ENCODE measurements at regions not wholly inside any gene's neighbourhood (a gene's known extent, or its start where the extent isn't known, plus 50 kb on each side); places are given as distances from the start of the nearest gene placed in this dataset.
"Not testable (repeated sequence)": the region's sequence is repeated elsewhere in the genome, so short reads cannot be mapped to it uniquely, and the experiment has no call there.

GRCh38 chr6:95660544-95660943, 83.2 kb downstream of the MANEA start:
- peak; percentile 40 for DNase-seq

DNA sequence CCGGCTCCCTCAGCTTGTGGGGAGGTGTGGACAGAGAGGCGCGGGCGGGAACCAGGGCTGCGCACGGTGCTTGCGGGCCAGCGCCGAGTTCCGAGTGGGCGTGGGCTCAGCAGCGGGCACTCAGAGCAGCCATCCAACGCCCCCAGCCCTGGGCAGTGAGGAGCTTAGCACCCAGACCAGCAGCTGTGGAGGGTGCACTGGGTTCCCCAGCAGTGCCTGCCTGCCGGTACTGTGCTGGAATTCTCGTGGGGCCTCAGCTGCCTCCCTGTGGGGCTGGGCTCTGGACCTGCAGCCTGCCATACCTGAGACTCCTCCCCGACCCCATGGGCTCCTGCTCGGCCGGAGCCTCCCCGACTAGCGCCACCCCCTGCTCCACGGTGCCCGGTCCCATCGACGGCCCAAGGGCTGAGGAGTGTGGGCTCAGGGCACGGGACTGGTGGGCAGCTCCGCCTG, 92.7 kb downstream of the MANEA start:
- no peak for DNase-seq

- no peak for DNase-seq
These were observed 98.8 kb downstream of the MANEA start for GRCh38 chr6:95676011-95676628.

DNA sequence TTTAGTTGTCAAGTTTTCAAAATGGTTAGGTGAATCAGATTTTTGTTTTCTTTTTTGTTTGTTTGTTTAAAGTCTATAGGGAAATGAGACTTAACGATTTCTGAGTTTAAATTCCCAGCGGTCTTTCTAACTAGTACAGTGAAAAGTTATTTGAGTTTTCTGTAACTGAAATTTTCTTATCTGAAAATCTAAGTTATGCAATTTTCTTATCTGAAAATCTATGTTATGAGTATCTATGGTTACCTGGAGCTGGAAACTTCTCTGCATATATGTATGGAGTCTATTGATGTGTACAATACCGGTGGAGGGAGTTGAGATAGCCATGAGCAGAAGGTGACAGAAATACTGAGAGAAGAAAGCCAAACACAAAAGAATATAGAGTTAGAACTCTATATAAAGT, 102.6 kb downstream of the MANEA start:
- DNase-seq, result no peak

DNA sequence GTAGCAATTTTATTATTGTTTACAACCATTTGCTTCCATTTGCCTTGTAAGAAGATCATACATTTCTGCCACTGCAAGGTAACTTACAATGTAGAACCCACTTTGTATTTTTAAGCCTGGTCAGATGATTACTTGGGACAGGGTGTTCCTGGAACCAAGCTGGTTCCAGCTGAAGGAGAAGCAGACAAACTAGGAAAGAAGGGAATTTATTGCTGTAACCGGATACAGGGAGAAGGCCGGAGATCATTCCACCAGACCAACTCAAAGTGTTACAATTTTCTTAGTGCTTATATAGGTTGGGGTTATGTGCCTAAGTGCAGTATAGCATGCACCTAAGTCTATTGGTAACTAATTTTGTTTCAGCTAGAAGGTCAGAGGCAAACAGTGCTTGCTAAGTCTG, 104.4 kb downstream of the MANEA start:
- no peak for DNase-seq

DNA sequence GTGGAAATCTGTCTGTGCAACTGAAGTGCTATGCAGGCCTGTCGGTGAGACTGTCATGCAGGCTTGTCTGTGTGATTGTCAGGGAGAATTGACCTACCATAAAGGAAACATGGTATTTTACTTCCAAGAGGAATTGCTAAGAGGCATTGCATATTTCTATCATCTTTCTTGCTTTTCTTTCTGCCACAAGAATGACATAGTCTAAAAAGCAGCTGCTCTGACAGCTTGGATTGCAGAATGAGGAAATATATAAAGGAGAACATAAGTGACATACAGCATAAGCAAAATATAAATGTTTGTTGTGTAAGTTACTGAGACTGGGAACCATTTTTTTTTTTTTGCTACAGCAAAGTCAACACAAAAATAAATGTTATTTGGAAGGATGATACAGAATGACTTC, 105.1 kb downstream of the MANEA start:
- no peak for DNase-seq

DNA sequence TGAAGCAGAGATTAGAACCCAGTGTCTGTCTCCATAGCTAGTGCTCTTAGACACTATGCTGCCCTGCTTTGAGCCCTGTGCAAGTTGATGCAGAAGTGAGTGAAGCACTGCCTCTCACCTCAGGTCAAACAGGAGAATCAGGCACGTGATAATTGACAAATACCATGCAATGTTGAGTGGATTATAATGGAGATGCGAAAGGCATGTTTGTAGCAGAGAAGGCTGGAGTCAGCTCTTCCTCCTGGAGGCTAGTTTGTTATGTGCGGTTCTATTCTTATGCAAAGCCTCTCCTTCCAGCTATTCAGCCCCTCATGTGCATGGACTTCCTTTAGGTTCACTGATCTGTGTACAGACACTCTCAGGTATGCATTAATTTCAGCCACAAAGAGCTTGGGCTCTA, 108.5 kb downstream of the MANEA start:
- no peak for DNase-seq

- peak; percentile 3 for DNase-seq
These were observed 108.9 kb downstream of the MANEA start for GRCh38 chr6:95686272-95686671.

DNA sequence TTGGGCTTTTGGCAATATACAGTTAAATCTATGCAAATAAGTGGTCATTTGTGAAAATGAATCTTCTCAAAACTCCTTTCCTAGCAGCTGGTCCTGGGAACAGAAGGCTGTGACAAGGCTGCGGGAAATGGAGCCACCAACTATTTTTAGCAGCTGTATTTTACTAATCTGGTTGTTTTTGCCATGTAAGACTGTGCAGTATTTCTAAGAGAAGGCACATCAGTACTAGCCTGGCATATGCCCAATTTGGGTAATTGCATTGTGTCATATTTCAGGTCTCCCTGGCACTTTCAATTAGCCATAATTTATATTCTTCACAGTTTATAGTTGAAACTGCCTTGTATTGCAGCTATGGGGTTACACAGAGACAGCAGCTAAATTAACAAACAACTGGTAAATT, 109.6 kb downstream of the MANEA start:
- no peak for DNase-seq

DNA sequence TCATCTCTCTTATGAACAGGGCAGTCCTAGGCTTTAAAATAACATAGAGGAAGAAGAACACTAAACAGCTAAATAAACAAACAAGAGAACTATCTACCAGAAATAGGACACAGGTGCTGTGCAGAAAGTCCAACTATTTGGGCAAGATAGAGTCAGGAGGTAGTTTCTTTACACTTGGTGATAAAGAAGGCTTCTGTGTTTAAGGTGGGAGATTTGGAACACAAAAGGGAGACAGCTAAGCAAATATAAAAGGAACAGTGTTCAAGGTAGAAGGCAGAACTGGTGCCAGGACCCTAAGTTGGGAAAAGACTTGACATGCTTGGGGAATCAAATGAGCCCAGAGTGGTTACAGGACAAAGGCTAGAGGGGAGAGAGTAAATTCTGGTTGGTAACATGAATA, 110.5 kb downstream of the MANEA start:
- DNase-seq, result no peak

DNA sequence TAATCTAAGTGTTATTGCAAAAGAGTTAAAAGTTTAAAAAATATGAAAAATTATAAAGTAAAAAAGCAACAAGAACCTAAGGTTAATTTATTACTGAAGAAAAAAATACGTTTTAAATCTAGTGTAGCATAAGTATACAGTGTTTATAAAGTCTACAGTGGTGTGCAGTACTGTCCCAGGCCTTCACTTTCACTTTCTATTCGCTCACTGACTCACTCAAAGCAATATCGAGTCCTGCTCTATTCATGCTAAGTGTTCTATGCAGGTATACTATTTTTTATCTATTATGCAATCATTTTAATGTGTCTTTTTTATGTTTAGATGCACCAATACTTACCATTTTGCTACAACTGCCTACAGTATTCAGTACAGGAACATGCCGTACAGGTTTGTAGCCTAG, 113.0 kb downstream of the MANEA start:
- no peak for DNase-seq

DNA sequence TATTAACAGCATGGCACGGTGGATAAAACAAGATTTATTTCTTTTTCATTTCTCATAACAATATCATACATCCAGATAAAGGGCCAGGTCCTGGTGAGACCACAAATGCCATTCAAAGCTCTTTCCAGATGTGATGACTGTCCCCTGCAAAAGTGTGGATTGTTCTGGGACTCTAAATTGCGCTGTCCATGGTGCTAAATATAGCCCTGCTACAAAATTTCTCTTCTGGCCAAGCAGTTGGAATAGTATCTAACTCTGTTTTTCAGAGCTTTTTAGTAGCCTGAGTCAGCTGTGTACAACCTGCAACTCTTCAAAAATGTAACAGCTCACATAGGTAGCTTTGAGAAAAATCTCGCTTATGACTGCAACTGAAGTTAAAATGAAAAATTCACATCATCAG, 115.8 kb downstream of the MANEA start:
- DNase-seq, result peak; percentile 22

GRCh38 chr6:95698271-95698670, 120.9 kb downstream of the MANEA start:
- DNase-seq, result no peak

GRCh38 chr6:95723638-95724037, 146.3 kb downstream of the MANEA start:
- no peak for DNase-seq

- DNase-seq, result no peak
These were observed 148.0 kb downstream of the MANEA start for GRCh38 chr6:95725344-95725743.

DNA sequence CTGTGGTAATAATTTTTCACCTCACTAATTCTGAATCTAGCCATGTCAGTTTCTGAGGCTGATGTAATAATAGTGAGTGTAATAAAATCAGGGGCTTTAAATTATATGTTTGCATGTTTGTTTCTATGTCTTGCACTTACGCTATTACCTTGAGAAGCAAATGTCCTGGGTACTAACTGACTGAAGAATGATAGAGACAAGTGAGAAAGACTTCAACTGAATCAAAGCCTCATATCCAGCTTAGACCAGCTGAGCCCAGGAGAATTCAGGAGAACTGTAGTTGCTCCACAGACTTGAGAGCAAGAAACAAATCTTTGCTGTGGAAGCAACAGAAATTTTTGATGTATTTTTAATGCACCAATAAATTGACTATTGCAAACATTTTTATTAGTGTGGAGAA, 162.8 kb downstream of the MANEA start:
- DNase-seq, result no peak

- no peak for DNase-seq
These were observed 163.7 kb downstream of the MANEA start for GRCh38 chr6:95741045-95741444.

DNA sequence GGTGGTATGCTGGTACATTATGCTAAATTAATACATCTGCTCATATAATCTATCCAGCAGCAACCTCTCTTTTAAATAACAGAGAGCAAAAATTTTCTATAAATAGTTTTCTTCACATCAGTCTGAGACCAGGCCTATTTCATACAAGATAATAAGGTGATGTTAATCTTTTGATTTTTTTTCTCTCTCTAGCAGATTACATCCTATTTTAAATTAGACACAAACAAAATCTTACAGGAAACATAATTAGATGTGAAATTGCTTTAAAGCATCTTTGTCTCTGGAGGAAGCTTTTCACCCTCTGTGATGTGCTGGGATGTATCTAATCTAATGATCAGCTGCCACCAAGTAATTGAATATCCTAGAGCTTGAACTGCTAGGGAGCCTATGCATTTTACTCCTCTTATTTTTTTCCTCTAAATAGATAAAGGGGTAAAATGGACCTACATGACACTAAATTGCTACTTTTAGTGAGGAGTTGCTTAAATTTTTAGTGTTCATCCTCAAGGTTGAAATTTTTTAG, 165.5 kb downstream of the MANEA start:
- DNase-seq, result no peak

- DNase-seq, result no peak
These were observed 166.3 kb downstream of the MANEA start for GRCh38 chr6:95743591-95743990.

DNA sequence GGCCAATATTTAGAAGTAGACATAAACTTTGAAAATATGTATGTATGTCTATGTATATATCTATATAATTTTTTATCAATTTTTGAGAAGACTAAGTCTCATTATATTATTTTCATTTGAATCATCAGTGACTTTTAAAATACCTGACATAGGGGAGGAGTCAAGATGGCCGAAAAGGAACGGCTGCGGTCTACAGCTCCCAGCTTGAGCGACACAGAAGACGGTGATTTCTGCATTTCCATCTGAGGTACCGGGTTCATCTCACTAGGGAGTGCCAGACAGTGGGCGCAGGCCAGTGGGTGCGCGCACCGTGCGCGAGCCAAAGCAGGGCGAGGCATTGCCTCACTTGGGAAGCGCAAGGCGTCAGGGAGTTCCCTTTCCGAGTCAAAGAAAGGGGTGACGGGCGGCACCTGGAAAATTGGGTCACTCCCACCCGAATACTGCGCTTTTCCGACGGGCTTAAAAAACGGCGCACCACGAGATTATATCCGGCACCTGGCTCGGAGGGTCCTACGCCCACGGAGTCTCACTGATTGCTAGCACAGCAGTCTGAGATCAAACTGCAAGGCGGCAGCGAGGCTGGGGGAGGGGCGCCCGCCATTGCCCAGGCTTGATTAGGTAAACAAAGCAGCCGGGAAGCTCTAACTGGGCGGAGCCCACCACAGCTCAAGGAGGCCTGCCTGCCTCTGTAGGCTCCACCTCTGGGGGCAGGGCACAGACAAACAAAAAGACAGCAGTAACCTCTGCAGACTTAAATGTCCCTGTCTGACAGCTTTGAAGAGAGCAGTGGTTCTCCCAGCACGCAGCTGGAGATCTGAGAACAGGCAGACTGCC, 181.1 kb downstream of the MANEA start:
- DNase-seq, result not testable (repeated sequence)

DNA sequence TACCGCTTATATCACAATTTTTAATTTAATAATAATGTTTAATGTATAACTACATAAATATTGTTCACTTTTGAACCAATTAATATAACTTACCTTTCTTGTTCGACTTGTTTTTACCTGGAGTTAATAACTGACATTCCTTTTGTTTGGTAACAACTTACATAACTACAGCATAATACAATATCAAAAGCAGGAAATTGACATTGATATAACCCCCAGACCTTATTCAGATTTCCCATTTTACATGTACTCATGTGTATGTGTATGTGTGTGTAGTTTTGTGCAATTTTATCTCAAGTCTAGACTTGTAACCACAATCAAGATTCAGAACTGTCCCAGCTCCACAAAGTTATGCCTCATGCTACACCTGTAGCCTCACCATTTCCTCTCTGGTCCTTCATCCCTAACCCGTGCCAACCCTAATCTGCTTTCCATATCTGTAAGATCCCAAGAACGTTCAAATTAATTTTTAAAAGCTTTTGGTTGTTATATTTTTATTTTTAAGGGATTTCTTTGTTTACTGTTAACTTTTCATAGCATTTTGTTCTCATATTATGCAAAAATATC, 190.6 kb downstream of the MANEA start:
- DNase-seq, result no peak

- DNase-seq, result no peak
These were observed 191.2 kb downstream of the MANEA start for GRCh38 chr6:95768539-95768938.

DNA sequence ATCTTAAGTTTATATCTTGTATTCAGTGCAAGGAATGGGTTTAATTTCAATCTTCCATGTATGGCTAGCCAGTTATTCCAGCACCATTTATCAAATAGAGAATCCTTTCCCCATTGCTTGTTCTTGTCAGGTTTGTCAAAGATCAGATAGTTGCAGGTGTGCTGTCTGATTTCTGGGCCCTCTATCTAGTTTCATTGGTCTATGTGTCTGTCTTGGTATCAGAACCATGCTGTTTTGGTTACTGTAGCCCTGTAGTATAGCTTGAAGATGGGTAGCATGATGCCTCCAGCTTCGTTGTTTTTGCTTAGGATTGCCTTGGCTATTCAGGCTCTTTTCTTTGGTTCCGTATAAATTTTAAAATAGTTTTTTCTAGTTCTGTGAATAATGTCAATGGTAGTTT, 200.0 kb downstream of the MANEA start:
- no peak for DNase-seq

- DNase-seq, result no peak
These were observed 202.7 kb downstream of the MANEA start for GRCh38 chr6:95780037-95780436.

Data from hematopoietic multipotent progenitor cell treated with erythropoietin and hydrocortisone succinate and interleukin-3 and kit ligand, for 4 days (in vitro differentiated cells).